ENCODE measurements at regions not wholly inside any gene's neighbourhood (a gene's known extent, or its start where the extent isn't known, plus 50 kb on each side); places are given as distances from the start of the nearest gene placed in this dataset.
A peak's percentile ranks its signal among the peaks of the same experiment; 100 is the strongest.

DNA sequence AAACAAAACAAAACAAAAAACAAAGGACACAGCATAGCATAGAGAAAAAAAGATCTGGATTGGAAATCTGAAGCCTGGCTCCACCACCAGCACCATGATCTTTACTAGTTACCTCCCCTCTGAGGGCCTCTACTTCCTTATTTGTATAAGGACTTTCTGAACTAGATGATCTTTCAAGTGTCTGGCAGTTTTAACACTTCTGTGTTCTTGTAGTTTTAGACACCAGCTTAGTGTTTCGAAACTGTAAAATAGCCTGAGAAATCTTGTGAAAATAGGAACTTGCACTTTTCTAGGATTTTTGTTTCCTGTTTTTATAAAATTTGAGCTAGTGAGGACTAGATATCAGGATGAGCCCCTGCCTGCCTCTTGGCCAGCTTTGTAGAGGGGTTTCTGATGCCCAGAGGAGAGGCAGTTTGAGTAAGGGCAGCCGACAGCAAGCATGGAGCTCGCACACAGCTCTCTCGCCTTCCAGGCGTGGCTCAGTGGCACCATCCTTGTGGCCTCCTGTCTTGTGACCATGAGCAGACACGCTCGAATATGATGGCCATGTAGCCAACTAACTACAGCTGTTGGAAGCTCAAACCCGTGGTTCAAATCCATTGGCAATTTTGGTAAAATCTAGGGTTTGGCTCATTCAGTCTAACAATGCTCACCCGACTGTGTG is 319.0 kb downstream of the KCNRG start:
- CTCF ChIA-PET = no interaction called here
- H3K4me1 ChIP-seq (ENCODE audit: insufficient read depth, low read length, poor library complexity, severe bottlenecking) = no peaks in the 10 kb centered on the region
- no peak overlapping the region for H3K27ac ChIP-seq (ENCODE audit: low read depth, low read length, poor library complexity, severe bottlenecking)
- intact Hi-C loops (cut with micrococcal nuclease; ENCODE audit: unreplicated experiment) = no loop called here
- no peak overlapping the region for H3K4me3 ChIP-seq (ENCODE audit: low read depth, low read length, poor library complexity, severe bottlenecking)
- no peak for DNase-seq (ENCODE audit: low spot score)
- BruUV-seq (replicated peaks) = no TSS peak
- no peaks in the 10 kb centered on the region for H3K36me3 ChIP-seq (ENCODE audit: insufficient read depth, low read length, poor library complexity, severe bottlenecking)
- no peaks in the 10 kb centered on the region for H3K27me3 ChIP-seq (replicated peaks; ENCODE audit: insufficient read depth, low read depth, low read length, poor library complexity)
- no peak for TF ChIP-seq EZH2 (IDR thresholded peaks at IDR 0.05; ENCODE audit: borderline replicate concordance, low read depth, low read length, poor library complexity, severe bottlenecking)
- TF ChIP-seq, protein P1, sequence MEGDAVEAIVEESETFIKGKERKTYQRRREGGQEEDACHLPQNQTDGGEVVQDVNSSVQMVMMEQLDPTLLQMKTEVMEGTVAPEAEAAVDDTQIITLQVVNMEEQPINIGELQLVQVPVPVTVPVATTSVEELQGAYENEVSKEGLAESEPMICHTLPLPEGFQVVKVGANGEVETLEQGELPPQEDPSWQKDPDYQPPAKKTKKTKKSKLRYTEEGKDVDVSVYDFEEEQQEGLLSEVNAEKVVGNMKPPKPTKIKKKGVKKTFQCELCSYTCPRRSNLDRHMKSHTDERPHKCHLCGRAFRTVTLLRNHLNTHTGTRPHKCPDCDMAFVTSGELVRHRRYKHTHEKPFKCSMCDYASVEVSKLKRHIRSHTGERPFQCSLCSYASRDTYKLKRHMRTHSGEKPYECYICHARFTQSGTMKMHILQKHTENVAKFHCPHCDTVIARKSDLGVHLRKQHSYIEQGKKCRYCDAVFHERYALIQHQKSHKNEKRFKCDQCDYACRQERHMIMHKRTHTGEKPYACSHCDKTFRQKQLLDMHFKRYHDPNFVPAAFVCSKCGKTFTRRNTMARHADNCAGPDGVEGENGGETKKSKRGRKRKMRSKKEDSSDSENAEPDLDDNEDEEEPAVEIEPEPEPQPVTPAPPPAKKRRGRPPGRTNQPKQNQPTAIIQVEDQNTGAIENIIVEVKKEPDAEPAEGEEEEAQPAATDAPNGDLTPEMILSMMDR (conservative IDR thresholded peaks at IDR 0.05; ENCODE audit: low read depth, low read length) = no peak
- no peaks in the 10 kb centered on the region for H3K9me3 ChIP-seq (ENCODE audit: low read depth, low read length, poor library complexity, severe bottlenecking)
- POLR2A ChIA-PET (ENCODE audit: low non-redundant PET) = no interaction called here

DNA sequence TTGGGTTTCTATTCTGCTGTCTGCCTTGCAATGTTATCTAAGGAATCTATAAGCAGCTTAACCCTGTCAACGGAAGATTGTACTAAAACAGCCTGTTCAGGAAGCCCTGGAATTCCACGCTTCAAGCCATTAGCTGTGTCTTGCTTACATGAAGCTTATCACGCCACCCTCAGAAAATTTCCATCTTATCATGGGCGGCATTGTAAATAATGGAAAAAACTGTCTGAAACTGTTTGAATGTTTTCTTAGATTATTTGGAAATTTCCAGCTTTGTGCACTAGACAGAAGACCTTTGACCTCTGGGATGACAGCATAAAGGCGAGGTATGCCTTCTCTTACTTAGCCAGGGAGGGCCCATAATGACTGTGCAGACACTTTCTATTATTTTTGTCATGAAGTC is 319.7 kb downstream of the KCNRG start:
- no peaks in the 10 kb centered on the region for H3K36me3 ChIP-seq (ENCODE audit: insufficient read depth, low read length, poor library complexity, severe bottlenecking)
- BruUV-seq (replicated peaks) = no TSS peak
- no peaks in the 10 kb centered on the region for H3K9me3 ChIP-seq (ENCODE audit: low read depth, low read length, poor library complexity, severe bottlenecking)
- H3K4me1 ChIP-seq (ENCODE audit: insufficient read depth, low read length, poor library complexity, severe bottlenecking) = no peaks in the 10 kb centered on the region
- intact Hi-C loops (cut with micrococcal nuclease; ENCODE audit: unreplicated experiment) = no loop called here
- TF ChIP-seq EZH2 (IDR thresholded peaks at IDR 0.05; ENCODE audit: borderline replicate concordance, low read depth, low read length, poor library complexity, severe bottlenecking) = no peak
- TF ChIP-seq, protein P1 (conservative IDR thresholded peaks at IDR 0.05; ENCODE audit: low read depth, low read length) = no peak
- POLR2A ChIA-PET (ENCODE audit: low non-redundant PET) = no interaction called here
- no peak overlapping the region for H3K27ac ChIP-seq (ENCODE audit: low read depth, low read length, poor library complexity, severe bottlenecking)
- H3K27me3 ChIP-seq (replicated peaks; ENCODE audit: insufficient read depth, low read depth, low read length, poor library complexity) = no peaks in the 10 kb centered on the region
- CTCF ChIA-PET = no interaction called here
- DNase-seq (ENCODE audit: low spot score) = peak; percentile 24
- no peak overlapping the region for H3K4me3 ChIP-seq (ENCODE audit: low read depth, low read length, poor library complexity, severe bottlenecking)

DNA sequence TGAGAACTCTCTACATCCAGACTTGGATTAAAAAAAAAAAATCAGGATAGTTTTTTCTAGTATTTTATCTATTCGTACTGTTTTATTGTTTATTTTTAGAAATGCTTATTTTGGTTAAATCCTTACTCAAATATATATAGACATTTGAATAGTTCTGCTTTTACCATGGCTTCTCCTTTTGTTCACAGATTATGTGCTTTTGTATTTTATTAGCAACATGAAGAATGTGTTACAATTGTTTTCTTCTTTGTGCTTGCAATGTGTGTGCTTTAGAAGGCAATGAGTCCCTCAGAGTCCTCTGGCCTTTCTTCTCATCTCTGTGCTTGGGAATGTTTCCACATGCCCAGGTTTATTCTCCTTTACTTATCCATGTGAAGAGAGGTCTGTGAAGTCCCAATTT is 324.0 kb downstream of the KCNRG start:
- Histone ChIP-seq H3K4me1 (ENCODE audit: insufficient read depth, low read length, poor library complexity, severe bottlenecking) (no peaks in the 10 kb centered on the region), H3K4me3 (ENCODE audit: low read depth, low read length, poor library complexity, severe bottlenecking) (no peak overlapping the region), H3K27me3 (replicated peaks; ENCODE audit: insufficient read depth, low read depth, low read length, poor library complexity) (no peaks in the 10 kb centered on the region), H3K36me3 (ENCODE audit: insufficient read depth, low read length, poor library complexity, severe bottlenecking) (no peaks in the 10 kb centered on the region), H3K27ac (ENCODE audit: low read depth, low read length, poor library complexity, severe bottlenecking) (no peak overlapping the region), H3K9me3 (ENCODE audit: low read depth, low read length, poor library complexity, severe bottlenecking) (no peaks in the 10 kb centered on the region)
- POLR2A ChIA-PET (ENCODE audit: low non-redundant PET) = no interaction called here
- DNase-seq (ENCODE audit: low spot score) = no peak
- CTCF ChIA-PET = no interaction called here
- intact Hi-C loops (cut with micrococcal nuclease; ENCODE audit: unreplicated experiment) = no loop called here
- no peak for TF ChIP-seq EZH2 (IDR thresholded peaks at IDR 0.05; ENCODE audit: borderline replicate concordance, low read depth, low read length, poor library complexity, severe bottlenecking)
- TF ChIP-seq, protein P1 (conservative IDR thresholded peaks at IDR 0.05; ENCODE audit: low read depth, low read length) = no peak
- BruUV-seq (replicated peaks) = no TSS peak
